Pons (tissue), 1 donor: ENCODE measurements at regions not wholly inside any gene's neighbourhood (a gene's known extent, or its start where the extent isn't known, plus 50 kb on each side); places are given as distances from the start of the nearest gene placed in this dataset.

Source experiments
- DNase-seq: peaks from one replicate; pipeline ENCODE4 v3.0.0-alpha.2; 2016; ENCODE audit warnings: low spot score

GRCh38 chr2:129895526-129896082 is 83.9 kb upstream of the RAB6C start:
- no peak for DNase-seq

- DNase-seq, result no peak
These were observed 83.0 kb upstream of the RAB6C start for GRCh38 chr2:129896226-129897100.

- DNase-seq, result no peak
These were observed 77.6 kb upstream of the RAB6C start for GRCh38 chr2:129901754-129902415.

DNA sequence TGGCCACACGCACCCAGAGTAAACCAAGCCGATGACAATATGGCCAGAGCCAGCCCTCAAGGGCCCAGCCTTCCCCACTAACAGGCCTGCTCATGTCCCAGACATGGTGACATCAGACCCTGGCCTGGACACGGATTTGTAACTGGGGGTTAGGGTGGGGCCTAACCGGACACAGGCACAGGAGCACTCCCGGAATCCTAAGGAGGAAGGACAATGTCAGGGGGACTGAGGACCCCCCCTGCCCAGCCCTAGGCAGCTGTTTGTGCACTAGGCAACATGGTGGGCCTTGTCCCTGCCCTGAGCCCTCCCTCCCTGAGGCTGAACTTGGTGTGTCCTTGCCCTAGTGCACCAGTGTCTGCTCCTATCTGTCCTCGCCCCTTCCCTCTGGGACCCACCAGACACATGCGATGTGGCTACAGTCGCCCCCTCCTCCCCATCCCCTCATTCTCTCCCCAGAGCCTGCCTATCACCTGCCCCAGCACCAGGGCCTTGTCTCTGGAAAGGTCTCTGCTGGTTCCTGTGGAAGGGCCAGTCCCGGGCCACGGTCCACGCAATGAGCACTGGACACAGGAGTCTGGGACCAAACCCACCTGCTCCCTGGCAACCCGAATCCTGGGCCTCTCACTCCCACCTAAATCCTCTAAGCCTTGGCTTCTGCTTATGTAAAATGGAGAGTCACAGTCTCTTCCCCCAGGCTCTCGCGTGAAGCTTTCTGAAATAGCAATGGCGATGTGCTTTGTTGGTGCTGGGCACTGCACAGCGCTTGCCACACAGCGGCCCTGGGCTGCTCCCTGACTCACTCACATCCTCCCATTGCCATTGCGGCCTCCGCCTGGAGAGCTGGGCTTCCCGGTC is 76.5 kb upstream of the RAB6C start:
- DNase-seq, result no peak

DNA sequence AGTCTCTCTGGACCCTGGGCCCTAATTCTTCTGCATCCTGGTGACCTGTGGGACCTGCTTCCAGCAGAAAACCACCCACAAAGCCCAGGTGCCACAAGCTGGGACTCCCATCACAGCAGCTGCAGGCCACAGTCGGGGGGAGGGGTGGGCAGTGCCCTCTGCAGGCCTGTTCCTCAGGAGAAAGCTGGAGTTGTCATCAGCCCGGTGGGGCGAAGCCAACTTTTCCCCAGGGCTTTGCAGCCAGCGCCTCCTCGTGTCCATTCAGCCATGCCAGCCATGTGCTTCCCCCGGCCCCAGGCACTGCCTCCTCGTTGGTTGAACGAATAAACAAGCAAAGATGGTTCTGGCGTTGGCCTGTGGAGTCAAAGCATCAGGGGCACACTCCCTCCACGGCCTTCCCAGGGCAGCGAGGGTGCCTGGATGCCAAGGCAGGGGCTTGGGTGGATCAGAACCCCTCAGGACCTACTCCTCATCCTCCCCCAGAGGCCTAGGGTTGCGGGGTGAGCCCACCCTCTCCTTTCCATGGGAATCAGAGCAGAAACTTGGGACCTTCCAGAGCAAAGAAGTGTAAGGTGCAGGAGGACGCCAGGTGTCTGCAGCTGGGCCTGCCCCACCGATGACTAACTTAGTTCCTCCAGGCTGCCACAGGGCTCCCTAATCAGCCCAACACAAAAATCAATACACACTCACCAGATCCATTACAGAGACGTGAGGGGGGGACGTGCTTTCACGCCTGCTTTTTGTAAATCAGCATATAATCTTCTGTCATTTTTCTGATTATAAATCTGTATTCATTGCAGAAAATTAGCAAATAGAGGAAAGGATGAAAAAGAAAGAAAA is 75.7 kb upstream of the RAB6C start:
- peak; percentile 24 for DNase-seq

GRCh38 chr2:129904532-129905446 is 74.7 kb upstream of the RAB6C start:
- no peak for DNase-seq

DNA sequence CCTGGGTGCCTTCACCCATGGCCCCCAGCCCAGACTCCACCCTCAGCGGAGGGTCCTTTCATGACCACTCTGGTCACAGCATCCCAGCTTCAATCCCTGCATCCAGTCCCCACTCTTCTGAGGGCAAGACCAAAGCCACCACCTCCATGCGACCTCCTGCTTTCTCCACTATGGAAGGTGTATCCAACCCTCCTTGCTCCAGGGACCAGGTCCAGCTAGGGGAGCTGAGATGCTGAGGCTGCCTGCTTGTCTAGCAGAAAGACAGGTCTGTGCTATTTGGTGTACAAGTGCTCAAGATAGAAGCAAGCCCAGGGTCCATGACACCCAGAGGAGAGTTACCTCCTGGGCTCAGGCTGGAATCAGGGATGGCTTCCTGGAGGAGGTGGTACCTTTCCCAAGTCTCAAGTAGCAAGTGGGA is 73.8 kb upstream of the RAB6C start:
- no peak for DNase-seq

- no peak for DNase-seq
These were observed 73.2 kb upstream of the RAB6C start for GRCh38 chr2:129906139-129906860.

DNA sequence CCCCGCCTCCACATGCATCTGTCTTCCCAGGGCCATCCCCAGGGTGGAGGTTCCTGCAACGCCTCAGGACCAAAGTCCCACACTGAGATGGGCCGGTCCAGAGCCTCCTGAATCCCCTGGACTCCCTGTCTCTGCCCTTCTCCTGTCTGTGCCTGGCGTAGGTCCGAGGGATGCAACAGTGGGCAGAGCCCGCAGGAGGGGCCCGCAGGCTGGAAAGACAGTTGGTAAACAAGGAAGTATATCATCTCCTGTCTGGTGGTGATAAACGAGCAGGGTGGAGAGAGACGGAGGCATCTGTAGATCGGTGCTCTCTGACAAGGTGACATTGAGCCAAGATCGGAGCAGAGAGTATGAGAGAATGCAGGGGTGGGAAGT is 72.6 kb upstream of the RAB6C start:
- DNase-seq, result no peak

- no peak for DNase-seq
These were observed 72.0 kb upstream of the RAB6C start for GRCh38 chr2:129907256-129907998.

- DNase-seq, result no peak
These were observed 70.6 kb upstream of the RAB6C start for GRCh38 chr2:129908721-129909373.

DNA sequence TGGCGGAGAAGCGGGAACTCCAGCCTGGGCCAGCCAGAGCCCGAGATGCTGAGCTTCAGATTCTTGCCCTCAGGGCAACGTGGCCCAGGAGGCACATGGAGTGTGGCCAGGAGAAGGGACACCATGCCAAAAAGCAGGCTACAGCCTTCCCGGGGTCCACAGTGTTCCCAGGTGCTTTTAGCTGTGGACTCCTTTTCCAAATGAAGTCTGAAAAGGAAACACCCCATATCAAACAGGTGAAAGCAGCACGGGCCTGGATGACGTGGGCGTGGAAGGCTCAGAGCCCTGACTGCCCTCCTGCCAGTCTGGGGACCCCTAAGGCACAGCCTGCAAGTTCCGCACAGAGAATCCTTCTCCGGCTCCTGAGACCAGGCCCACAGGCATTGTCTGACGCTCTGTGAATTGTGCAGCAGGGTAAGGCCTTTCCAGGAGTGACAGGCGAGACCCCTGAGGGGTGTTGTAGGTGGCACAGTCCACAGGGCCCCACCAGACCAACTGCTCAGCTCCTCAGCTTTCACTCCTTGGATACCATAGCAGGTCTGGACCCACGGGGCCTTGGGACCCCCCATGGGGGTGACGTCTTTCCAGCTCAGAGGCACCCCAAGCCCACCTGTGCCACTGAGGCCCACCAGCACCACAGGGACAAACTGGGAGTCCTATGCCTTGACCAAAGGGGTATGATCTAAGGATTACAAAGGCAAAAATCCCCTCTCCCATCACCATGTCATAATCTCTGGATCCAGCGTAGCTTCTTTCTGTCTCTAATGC is 69.6 kb upstream of the RAB6C start:
- no peak for DNase-seq

- DNase-seq, result no peak
These were observed 68.8 kb upstream of the RAB6C start for GRCh38 chr2:129910446-129911362.

DNA sequence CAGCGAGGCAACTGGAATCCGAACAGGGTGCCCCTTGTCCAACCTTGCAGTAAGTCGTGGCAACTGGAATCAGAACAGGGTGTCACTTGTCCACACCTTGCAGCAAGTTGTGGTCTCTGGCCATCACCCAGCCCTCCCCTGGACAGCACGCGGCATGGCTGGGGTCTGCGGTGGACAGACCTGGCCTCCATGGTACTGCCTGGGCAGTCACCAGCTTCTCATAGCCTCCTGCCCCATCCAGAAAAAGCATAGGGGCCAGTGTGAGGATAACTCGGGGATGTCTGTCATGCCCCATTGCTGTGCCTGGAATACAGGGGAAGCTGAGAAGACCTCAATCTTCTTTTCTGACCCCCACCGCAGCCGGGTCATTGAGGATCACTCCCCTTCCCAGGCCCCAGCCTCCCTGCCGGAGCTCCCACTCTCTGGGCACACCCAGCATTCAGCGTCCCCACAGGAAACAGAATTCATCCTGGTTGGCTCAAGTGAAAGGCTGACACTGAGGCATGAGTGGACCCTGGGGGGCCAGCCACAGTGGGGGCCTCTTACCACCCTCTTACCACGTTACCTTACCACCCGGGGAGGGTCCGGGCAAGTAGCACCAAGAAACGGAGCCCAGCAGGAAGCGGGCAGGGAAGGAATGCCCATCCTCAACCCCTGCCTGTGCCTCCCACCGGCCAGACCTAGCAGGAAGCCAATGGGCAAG is 68.0 kb upstream of the RAB6C start:
- DNase-seq, result no peak

- DNase-seq, result no peak
These were observed 67.2 kb upstream of the RAB6C start for GRCh38 chr2:129912066-129912820.
